ENCODE measurements at regions not wholly inside any gene's neighbourhood (a gene's known extent, or its start where the extent isn't known, plus 50 kb on each side); places are given as distances from the start of the nearest gene placed in this dataset.

DNA sequence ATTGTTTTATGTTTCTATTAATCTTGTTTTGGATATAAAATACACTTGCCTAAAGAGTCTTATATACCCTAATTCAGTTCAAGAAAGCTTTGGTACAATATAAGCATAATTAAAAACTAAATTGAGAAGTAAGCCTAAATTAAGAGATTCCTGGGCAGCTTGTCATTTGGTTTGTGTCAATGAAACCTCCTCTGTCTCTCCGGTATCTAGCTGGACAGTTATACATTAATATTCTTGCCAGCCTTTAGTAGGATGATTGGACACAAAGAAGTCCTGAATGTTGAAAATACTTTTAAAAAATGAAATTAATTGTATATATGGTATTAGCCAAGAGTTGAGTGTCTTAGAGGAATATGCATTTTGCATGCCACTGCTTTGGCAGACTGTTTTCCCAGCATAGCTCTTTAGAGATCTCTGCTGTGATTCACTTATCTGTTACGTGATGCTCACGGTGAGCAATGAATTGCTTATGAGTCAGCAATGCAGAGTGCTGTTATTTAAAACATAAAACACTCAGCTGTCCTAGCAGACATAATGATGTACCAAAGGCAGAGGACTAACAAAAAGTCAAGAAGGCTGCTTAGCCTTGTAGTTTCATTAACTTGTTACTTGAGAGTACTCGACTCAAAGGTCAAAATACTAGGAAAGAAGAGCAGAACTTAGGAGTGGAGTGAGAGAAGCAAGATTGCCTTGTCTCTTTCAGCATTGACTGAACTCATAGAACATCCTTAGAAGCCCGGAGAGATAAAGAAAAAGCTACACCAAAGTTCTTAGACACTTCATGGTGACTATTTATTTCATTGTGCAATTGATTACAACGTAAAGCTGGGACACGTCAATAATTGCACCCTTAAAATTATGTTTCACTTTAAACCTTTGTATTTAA, 1296.1 kb upstream of the PCDH7 start:
- H2AFZ ChIP-seq (ENCODE audit: control insufficient read depth, low read depth, low read length) = no peak overlapping the region

More for the DNA sequence above, 1296.1 kb upstream of the PCDH7 start:
- ChIA-PET RAD21 (ENCODE audit: unreplicated experiment) (no interaction called here), CTCF (no interaction called here), POLR2A (interaction anchor here (0.5 kb wide), 1 partner anchor 40 kb away, joined by 3 read pairs; no protein-coding TSS in a partner anchor), SMC1A (ENCODE audit: uncharacterized antibody, unreplicated experiment) (interaction anchor here (0.7 to 1.1 kb wide), 2 partner anchors 13 to 14 kb away, joined by 3 read pairs; no protein-coding TSS in a partner anchor)
- FAIRE-seq (no peak), DNase-seq (ENCODE audit: low read depth, low spot score) (no peak), ATAC-seq (no peak)
- Histone ChIP-seq H3K9ac (ENCODE audit: control insufficient read depth, insufficient read depth, low read length) (no peak overlapping the region), H3K4me3 (no peak overlapping the region), H3K4me1 (ENCODE audit: control insufficient read depth, insufficient read depth, low read length) (no peaks in the 10 kb centered on the region), H3K27ac (ENCODE audit: control insufficient read depth, insufficient read depth) (no peak overlapping the region), H3K4me2 (ENCODE audit: control insufficient read depth, insufficient read depth) (no peak overlapping the region), H3K36me3 (ENCODE audit: control insufficient read depth in 2 of 2, insufficient read depth in 2 of 2, low read length in 1 of 2) (no peaks in the 10 kb centered on the region), H3K79me2 (ENCODE audit: control insufficient read depth, insufficient read depth, low read length) (no peaks in the 10 kb centered on the region), H3K27me3 (replicated peaks in 1 of 2; ENCODE audit: control insufficient read depth in 2 of 2, insufficient read depth in 2 of 2, low read length in 1 of 2) (no peaks in the 10 kb centered on the region), H4K20me1 (ENCODE audit: control insufficient read depth, insufficient read depth) (no peaks in the 10 kb centered on the region), H3K9me3 (replicated peaks; ENCODE audit: control insufficient read depth, insufficient read depth, low read length) (no peaks in the 10 kb centered on the region)
- TF ChIP-seq, protein P1, sequence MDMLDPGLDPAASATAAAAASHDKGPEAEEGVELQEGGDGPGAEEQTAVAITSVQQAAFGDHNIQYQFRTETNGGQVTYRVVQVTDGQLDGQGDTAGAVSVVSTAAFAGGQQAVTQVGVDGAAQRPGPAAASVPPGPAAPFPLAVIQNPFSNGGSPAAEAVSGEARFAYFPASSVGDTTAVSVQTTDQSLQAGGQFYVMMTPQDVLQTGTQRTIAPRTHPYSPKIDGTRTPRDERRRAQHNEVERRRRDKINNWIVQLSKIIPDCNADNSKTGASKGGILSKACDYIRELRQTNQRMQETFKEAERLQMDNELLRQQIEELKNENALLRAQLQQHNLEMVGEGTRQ (IDR thresholded peaks at IDR 0.05; ENCODE audit: borderline replicate concordance, low read depth, low read length) = no peak
- TF ChIP-seq, protein P2, sequence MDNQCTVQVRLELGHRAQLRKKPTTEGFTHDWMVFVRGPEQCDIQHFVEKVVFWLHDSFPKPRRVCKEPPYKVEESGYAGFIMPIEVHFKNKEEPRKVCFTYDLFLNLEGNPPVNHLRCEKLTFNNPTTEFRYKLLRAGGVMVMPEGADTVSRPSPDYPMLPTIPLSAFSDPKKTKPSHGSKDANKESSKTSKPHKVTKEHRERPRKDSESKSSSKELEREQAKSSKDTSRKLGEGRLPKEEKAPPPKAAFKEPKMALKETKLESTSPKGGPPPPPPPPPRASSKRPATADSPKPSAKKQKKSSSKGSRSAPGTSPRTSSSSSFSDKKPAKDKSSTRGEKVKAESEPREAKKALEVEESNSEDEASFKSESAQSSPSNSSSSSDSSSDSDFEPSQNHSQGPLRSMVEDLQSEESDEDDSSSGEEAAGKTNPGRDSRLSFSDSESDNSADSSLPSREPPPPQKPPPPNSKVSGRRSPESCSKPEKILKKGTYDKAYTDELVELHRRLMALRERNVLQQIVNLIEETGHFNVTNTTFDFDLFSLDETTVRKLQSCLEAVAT (IDR thresholded peaks at IDR 0.05) = no peak
- TF ChIP-seq, protein P3, sequence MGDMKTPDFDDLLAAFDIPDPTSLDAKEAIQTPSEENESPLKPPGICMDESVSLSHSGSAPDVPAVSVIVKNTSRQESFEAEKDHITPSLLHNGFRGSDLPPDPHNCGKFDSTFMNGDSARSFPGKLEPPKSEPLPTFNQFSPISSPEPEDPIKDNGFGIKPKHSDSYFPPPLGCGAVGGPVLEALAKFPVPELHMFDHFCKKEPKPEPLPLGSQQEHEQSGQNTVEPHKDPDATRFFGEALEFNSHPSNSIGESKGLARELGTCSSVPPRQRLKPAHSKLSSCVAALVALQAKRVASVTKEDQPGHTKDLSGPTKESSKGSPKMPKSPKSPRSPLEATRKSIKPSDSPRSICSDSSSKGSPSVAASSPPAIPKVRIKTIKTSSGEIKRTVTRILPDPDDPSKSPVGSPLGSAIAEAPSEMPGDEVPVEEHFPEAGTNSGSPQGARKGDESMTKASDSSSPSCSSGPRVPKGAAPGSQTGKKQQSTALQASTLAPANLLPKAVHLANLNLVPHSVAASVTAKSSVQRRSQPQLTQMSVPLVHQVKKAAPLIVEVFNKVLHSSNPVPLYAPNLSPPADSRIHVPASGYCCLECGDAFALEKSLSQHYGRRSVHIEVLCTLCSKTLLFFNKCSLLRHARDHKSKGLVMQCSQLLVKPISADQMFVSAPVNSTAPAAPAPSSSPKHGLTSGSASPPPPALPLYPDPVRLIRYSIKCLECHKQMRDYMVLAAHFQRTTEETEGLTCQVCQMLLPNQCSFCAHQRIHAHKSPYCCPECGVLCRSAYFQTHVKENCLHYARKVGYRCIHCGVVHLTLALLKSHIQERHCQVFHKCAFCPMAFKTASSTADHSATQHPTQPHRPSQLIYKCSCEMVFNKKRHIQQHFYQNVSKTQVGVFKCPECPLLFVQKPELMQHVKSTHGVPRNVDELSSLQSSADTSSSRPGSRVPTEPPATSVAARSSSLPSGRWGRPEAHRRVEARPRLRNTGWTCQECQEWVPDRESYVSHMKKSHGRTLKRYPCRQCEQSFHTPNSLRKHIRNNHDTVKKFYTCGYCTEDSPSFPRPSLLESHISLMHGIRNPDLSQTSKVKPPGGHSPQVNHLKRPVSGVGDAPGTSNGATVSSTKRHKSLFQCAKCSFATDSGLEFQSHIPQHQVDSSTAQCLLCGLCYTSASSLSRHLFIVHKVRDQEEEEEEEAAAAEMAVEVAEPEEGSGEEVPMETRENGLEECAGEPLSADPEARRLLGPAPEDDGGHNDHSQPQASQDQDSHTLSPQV (IDR thresholded peaks at IDR 0.05) = no peak
- 9% methylated on average over 7 of the region's 7 CpGs for WGBS (ENCODE audit: insufficient coverage, insufficient replicate concordance, low lambda C conversion rate, missing lambda C conversion rate)
- intact Hi-C loops (cut with micrococcal nuclease; ENCODE audit: unreplicated experiment) (no loop called here), in situ Hi-C loops (cut with MboI) (no loop called here)
- BruUV-seq (replicated peaks) = no TSS peak

Measured in GM12878 (cell line).